A673 (cell line): ENCODE measurements at regions not wholly inside any gene's neighbourhood (a gene's known extent, or its start where the extent isn't known, plus 50 kb on each side); places are given as distances from the start of the nearest gene placed in this dataset.

Source experiments
- BruUV-seq: library from RNA; stranded (reverse); fragments of 400-500 nt; replicated peaks from 2 replicates; lab custom pipeline; 2021; lab: Mats Ljungman, UMichigan
- CTCF ChIA-PET: fragments of 300-600 bp; sonication (Branson Sonifier 250); formaldehyde crosslinking; loops from one replicate; lab custom pipeline; 2022; ENCODE audit warnings: antibody characterized with exemption; lab: Charles Lee
- POLR2A ChIA-PET: fragments of 300-600 bp; sonication (Branson Sonifier 250); formaldehyde crosslinking; loops from one replicate; lab custom pipeline; 2022; ENCODE audit warnings: antibody characterized with exemption; ENCODE audit not compliant: low non-redundant PET; lab: Charles Lee
- DNase-seq: peaks from one replicate; pipeline ENCODE4 v3.0.0-alpha.2; 2015; ENCODE audit warnings: low spot score
- H3K27ac ChIP-seq: fragments of 200-600 bp; sonication (generic); 2 replicates; pipeline ENCODE4 v1.5.1; 2016; ENCODE audit warnings: mixed run types, low read depth, mild to moderate bottlenecking, mixed read lengths, antibody characterized with exemption, low read length; ENCODE audit not compliant: poor library complexity, severe bottlenecking
- H3K27me3 ChIP-seq: fragments of 200-600 bp; sonication (generic); replicated peaks from 2 replicates; pipeline ENCODE4 v1.6.1; 2017; ENCODE audit warnings: mixed run types, low read depth, mild to moderate bottlenecking, mixed read lengths, antibody characterized with exemption, low read length; ENCODE audit not compliant: insufficient read depth, poor library complexity
- H3K36me3 ChIP-seq: fragments of 200-600 bp; sonication (generic); 2 replicates; pipeline ENCODE4 v1.6.1; 2016; ENCODE audit warnings: mixed run types, mild to moderate bottlenecking, mixed read lengths, antibody characterized with exemption, low read length; ENCODE audit not compliant: insufficient read depth, poor library complexity, severe bottlenecking
- H3K4me1 ChIP-seq: fragments of 200-600 bp; sonication (generic); 2 replicates; pipeline ENCODE4 v1.6.1; 2017; ENCODE audit warnings: mixed run types, mild to moderate bottlenecking, mixed read lengths, antibody characterized with exemption, low read length; ENCODE audit not compliant: insufficient read depth, poor library complexity, severe bottlenecking
- H3K4me3 ChIP-seq: fragments of 200-600 bp; sonication (generic); 2 replicates; pipeline ENCODE4 v1.5.1; 2016; ENCODE audit warnings: low read depth, mixed run types, mild to moderate bottlenecking, mixed read lengths, low read length; ENCODE audit not compliant: poor library complexity, severe bottlenecking
- H3K9me3 ChIP-seq: fragments of 200-600 bp; sonication (generic); 2 replicates; pipeline ENCODE4 v1.6.1; 2016; ENCODE audit warnings: mixed run types, low read depth, mild to moderate bottlenecking, mixed read lengths, antibody characterized with exemption, low read length; ENCODE audit not compliant: poor library complexity, severe bottlenecking
- EZH2 ChIP-seq: fragments of 200-600 bp; sonication (generic); IDR thresholded peaks from 2 replicates; pipeline ENCODE4 v1.6.1; 2017; ENCODE audit warnings: borderline replicate concordance, low read depth, mild to moderate bottlenecking, mixed read lengths, antibody characterized with exemption, low read length; ENCODE audit not compliant: poor library complexity, severe bottlenecking
- intact Hi-C: fragments of 100-400 bp; cut with micrococcal nuclease; formaldehyde crosslinking; loops from one replicate; pipeline ENCODE4 v1.10.0; 2022; ENCODE audit not compliant: unreplicated experiment
- TF ChIP-seq, protein P1 (sequence below): fragments of 300-800, 200-600 bp; sonication (generic); conservative IDR thresholded peaks from 2 replicates; pipeline ENCODE4 v1.5.1; 2017; ENCODE audit warnings: low read depth, mild to moderate bottlenecking, antibody characterized with exemption, low read length, moderate library complexity, mixed read lengths

DNA sequence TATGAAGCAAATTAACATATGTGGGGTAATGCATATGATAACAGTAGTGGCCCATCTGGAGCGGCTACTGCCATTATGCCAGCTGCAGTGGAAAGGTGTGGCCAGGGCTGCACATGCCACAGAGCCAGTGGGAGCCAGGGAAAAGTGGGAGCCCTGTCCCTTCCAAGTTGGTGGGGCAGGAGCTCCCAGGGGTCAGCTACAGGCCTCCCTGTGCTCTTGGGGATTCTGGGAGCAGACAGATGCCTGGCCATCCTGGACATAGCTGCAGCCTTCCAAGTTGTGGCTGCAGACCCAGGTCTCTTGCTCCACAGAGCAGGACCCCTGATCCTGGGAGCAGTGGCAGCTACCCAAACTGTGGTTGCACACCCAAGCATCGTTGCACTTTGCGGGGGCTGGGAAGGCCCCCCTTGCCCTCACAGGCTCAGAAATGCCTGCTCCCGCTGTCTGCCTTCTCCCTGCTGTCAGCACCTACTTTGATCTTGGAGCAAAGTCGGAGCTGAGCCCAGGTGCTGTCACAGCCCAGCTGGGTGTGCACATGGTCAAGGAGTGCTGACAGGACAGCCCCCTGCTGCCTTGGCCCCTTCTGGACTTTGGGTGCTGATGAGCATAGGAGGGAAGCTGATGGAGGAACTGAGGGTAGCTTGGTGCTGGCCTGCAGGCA, 67.8 kb downstream of the NAA11 start:
- CTCF ChIA-PET: no interaction called here
- BruUV-seq: no TSS peak
- TF ChIP-seq, protein P1, sequence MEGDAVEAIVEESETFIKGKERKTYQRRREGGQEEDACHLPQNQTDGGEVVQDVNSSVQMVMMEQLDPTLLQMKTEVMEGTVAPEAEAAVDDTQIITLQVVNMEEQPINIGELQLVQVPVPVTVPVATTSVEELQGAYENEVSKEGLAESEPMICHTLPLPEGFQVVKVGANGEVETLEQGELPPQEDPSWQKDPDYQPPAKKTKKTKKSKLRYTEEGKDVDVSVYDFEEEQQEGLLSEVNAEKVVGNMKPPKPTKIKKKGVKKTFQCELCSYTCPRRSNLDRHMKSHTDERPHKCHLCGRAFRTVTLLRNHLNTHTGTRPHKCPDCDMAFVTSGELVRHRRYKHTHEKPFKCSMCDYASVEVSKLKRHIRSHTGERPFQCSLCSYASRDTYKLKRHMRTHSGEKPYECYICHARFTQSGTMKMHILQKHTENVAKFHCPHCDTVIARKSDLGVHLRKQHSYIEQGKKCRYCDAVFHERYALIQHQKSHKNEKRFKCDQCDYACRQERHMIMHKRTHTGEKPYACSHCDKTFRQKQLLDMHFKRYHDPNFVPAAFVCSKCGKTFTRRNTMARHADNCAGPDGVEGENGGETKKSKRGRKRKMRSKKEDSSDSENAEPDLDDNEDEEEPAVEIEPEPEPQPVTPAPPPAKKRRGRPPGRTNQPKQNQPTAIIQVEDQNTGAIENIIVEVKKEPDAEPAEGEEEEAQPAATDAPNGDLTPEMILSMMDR: no peak
- no peak for TF ChIP-seq EZH2
- DNase-seq: no peak
- intact Hi-C loops: no loop called here
- Histone ChIP-seq H3K36me3 (no peaks in the 10 kb centered on the region), H3K27ac (no peak overlapping the region), H3K9me3 (no peaks in the 10 kb centered on the region), H3K4me3 (no peak overlapping the region), H3K4me1 (no peaks in the 10 kb centered on the region), H3K27me3 (no peaks in the 10 kb centered on the region)
- POLR2A ChIA-PET: no interaction called here

- BruUV-seq: no TSS peak
- no peak for DNase-seq
- no peaks in the 10 kb centered on the region for H3K4me1 ChIP-seq
- TF ChIP-seq, protein P1: no peak
- TF ChIP-seq EZH2: no peak
- H3K27me3 ChIP-seq: no peaks in the 10 kb centered on the region
- H3K36me3 ChIP-seq: no peaks in the 10 kb centered on the region
- no peak overlapping the region for H3K27ac ChIP-seq
- intact Hi-C loops: no loop called here
- no peaks in the 10 kb centered on the region for H3K9me3 ChIP-seq
- H3K4me3 ChIP-seq: no peak overlapping the region
- ChIA-PET POLR2A (no interaction called here), CTCF (no interaction called here)
Observed at GRCh38 chr4:79255793-79256192, 70.1 kb downstream of the NAA11 start.

DNA sequence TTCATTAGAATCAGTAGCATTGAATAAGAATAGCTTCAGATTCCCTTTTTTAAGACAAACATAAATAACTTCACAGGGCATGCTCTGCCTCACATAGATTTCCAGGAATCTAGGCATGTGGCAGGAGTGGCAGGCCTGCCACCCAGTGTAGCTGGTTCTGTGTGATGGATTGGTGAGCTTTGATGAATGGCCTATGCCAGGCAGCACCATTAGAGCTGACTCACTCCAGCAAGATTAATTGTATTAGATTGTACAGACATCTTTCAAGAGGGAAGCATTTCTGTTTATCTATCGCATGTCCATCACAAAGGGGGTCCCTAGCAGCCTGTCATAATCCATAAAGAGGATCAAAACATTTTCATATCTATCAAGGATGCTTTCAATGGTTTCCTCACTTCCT, 71.9 kb downstream of the NAA11 start:
- no peak for DNase-seq
- intact Hi-C loops: no loop called here
- TF ChIP-seq, protein P1: no peak
- no peak for TF ChIP-seq EZH2
- no peaks in the 10 kb centered on the region for H3K36me3 ChIP-seq
- CTCF ChIA-PET: no interaction called here
- no peaks in the 10 kb centered on the region for H3K9me3 ChIP-seq
- no TSS peak for BruUV-seq
- POLR2A ChIA-PET: no interaction called here
- H3K27me3 ChIP-seq: no peaks in the 10 kb centered on the region
- H3K4me1 ChIP-seq: no peaks in the 10 kb centered on the region
- H3K27ac ChIP-seq: no peak overlapping the region
- no peak overlapping the region for H3K4me3 ChIP-seq
